ENCODE measurements at regions not wholly inside any gene's neighbourhood (a gene's known extent, or its start where the extent isn't known, plus 50 kb on each side); places are given as distances from the start of the nearest gene placed in this dataset.

- TF ChIP-seq POLR2AphosphoS5 (IDR thresholded peaks at IDR 0.05; ENCODE audit: low read depth, low read length) (no peak), ZNF274 (IDR thresholded peaks at IDR 0.05; ENCODE audit: low read depth, low read length) (no peak), CTCF (IDR thresholded peaks at IDR 0.05 in 2 of 3, conservative IDR thresholded peaks at IDR 0.05 in 1 of 3; ENCODE audit: borderline replicate concordance in 1 of 3, insufficient read depth in 1 of 3, low read depth in 2 of 3, low read length in 2 of 3) (no peak), POLR2A (IDR thresholded peaks at IDR 0.05; ENCODE audit: borderline replicate concordance, extremely low read depth, insufficient read depth, insufficient read length) (no peak), RAD21 (IDR thresholded peaks at IDR 0.05; ENCODE audit: low read depth) (no peak), REST (IDR thresholded peaks at IDR 0.05; ENCODE audit: low read depth) (no peak), SP1 (IDR thresholded peaks at IDR 0.05; ENCODE audit: low read depth) (no peak), EZH2 (IDR thresholded peaks at IDR 0.05) (no peak), EZH2phosphoT487 (IDR thresholded peaks at IDR 0.05; ENCODE audit: borderline replicate concordance) (no peak), TCF7L2 (IDR thresholded peaks at IDR 0.05; ENCODE audit: borderline replicate concordance, extremely low read depth, insufficient read depth, insufficient read length) (no peak)
Observed at GRCh38 chr6:164252291-164252690, 837.8 kb downstream of the QKI start.
